COLO668 (cell line): ENCODE measurements at regions not wholly inside any gene's neighbourhood (a gene's known extent, or its start where the extent isn't known, plus 50 kb on each side); places are given as distances from the start of the nearest gene placed in this dataset.

Experiments
- DNase-seq: peaks from one replicate; lab custom pipeline; 2025; ENCODE audit not compliant: unreplicated experiment; lab: John Stamatoyannopoulos, UW

- DNase-seq: no peak
Measured at GRCh38 chr6:44702292-44702691, 314.8 kb downstream of the CDC5L start.

DNA sequence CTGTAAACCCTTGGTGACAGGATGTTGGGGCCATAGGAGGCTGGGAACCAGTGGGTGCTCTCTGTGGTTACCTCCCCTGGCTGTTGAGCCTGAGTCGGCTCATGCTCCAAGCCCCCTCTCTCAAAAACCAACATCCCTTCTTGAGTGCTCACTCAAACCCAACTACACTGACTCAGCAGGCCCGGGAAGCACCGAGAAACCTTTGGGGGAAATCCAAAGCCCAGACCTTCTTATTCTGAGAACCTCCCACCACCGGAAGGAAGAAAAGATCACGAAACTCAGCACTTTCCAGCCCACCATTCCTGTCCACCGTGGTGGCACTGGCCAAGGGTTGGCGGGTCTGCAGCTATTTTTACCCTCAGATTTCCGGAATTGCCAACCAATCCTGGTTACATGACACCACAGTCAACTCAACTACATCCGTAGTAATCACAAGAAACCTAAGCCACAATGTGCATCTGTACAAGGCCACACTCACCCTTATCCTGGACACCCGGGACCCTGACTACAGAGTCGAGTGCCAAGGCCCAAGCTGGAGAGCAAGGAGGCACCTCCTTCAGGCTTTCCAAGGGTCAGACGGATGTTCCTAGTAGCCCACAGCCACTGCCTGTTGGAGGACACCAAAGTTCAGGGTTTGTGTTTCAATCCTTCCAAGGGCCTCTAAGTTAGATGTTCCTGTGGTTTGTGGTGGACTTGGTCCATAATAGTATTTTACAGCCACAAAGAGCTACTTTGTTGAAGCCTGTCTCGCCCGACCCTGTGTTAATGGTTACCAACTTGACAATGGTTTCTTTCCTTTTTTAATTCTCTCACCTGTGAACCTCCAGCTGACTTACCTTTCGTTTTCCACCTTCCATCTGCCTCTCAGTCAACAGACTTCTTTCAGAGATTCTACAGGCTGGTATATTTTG is 317.0 kb downstream of the CDC5L start:
- no peak for DNase-seq

- no peak for DNase-seq
Measured at GRCh38 chr6:44705596-44705995, 318.1 kb downstream of the CDC5L start.

GRCh38 chr6:44706011-44706410 is 318.5 kb downstream of the CDC5L start:
- no peak for DNase-seq

DNA sequence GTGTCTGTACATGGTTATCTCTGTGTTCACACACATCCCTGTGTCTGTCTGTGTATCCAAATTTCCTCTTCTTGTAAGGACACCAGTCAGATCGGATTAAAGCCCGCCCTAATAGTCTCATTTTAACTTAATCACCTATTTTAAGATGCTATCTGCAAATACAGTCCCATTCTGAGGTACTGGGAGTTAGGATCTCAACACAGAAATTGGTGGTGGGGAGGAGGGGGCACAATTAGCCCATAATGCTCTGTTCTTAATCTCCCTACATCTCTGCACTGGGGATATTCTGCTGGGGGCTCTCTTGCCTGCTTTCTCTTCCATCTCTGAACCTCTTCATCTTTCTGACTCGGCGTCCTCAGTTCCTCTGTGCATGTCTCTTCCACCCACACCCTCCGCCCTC is 320.7 kb downstream of the CDC5L start:
- DNase-seq: no peak

- no peak for DNase-seq
Measured at GRCh38 chr6:44712353-44713111, 325.0 kb downstream of the CDC5L start.

DNA sequence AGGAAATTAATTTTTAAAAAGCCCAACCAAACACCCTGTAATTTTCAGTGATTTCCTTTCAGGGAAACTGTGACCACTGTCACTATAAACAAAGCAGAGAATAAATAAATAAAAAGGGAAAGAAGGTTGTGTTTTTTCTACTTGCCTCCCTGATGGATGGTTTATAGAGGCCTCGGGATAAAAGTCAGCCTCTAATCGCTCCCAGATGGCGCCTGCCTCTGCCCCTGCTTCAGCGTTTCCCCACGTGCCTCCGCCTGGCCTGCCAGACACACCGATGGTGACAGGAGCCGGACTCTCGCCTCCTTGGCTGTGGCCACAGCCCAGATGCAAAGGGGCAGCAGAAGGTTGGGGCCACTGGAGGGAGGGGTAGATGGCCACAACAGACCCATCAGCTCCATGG is 327.7 kb downstream of the CDC5L start:
- no peak for DNase-seq

GRCh38 chr6:44715925-44716324 is 328.4 kb downstream of the CDC5L start:
- no peak for DNase-seq

DNA sequence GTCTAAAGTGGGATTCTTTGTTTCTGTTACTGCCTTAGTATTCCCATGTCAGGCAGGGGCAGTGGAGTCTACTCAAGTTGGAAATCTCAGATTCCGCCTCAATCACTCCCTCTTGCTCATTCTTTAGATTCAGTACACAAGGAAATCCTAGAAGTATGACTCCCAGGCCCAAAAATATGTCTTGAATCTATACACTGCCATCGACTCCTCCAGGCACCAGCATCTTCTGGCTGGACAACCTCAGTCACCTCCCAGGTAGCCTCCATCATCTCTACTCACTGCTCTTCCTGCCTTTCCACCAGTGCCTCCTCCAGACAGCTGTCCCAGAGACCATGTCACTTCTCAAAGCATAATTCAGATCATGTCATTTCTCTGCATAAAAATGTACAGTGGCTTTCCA is 329.9 kb downstream of the CDC5L start:
- DNase-seq: no peak

DNA sequence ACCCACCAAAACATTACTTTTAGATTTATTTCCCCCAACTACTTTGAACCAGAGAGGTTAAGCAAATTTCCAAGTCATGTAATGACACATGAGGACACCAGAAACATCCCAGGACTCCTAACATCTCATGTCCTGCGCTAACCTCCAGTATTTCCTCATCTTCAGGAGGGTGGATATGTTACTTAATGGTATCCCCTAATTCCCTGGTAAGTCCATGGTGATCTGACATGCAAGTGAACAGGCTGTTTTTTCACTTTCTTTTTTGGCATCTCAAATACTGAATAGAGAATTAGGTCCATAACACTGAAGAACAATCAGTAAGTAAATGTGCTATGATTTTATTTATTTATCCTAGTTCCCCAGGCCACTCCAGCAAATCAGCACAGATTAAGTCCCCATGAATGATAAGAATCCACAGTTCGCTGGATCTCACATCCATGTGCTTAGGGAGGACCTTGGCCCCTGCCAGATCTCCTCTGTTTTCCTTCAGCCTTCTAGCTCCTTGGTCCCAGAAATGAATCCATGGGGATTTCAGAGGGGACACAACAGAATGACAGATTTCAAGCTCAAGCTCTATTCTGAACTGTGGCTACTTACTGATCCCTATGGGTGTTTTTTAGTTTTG is 334.6 kb downstream of the CDC5L start:
- DNase-seq: no peak

GRCh38 chr6:44722736-44723135 is 335.2 kb downstream of the CDC5L start:
- DNase-seq: no peak

DNA sequence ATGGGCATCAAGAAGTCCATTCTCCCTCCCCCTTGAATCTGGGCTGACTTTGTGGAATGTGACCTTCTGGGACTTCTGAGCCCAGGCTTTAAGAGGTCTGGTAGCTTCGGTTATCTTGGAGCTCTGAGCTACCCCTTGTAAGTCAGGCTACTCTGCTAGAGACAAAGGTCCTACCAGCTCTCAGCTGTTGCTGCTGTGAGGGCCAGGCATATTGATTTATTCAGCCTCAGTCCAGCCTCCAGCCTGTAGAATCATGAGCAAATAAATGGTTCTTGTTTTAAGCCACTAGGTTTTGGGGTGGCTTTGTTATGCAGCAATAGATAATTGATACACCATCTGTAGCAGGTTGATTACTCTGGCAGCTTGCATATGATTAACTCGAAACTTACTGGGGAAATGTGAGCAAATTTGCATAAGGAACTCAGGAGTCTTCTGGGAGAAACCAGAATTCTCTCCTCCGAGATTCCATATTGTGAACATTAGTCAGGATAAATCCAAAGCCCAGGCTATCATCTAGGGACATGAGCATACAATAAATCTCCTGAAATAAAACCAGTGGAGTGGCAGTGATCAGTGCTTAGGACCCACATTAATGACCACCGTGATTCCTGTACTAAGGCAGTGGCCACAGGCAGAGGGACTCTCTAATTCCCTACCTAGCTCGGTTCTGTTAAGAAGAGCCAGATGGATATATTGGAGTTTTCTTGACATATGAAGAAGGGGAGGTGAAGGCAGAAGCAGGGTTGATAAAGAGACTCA is 336.1 kb downstream of the CDC5L start:
- no peak for DNase-seq

DNA sequence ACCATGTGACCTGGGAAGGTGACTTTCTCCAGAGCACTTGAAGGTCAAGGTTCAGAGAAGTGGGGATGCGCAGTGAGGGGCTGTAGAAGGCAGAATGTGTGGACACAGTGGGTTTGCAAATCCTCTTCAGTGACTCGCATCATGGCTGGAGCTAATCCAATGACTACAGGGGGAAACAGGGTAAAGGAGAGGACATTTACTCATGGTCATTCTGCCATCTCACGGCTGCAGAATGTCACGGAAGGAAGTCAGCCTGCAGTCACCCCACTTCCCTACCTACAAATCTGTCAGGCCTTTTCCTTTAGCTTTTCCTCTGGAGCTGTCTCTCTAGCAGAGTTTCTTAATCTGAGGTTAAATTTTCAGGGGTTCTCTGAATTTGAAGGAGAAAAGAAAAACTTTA is 337.6 kb downstream of the CDC5L start:
- DNase-seq: no peak

- DNase-seq: no peak
Measured at GRCh38 chr6:44727651-44728630, 340.4 kb downstream of the CDC5L start.

- DNase-seq: no peak
Measured at GRCh38 chr6:44730771-44731391, 343.4 kb downstream of the CDC5L start.

- DNase-seq: no peak
Measured at GRCh38 chr6:44731485-44732095, 344.1 kb downstream of the CDC5L start.

GRCh38 chr6:44732243-44732642 is 344.7 kb downstream of the CDC5L start:
- no peak for DNase-seq

- DNase-seq: no peak
Measured at GRCh38 chr6:44733126-44733525, 345.6 kb downstream of the CDC5L start.

DNA sequence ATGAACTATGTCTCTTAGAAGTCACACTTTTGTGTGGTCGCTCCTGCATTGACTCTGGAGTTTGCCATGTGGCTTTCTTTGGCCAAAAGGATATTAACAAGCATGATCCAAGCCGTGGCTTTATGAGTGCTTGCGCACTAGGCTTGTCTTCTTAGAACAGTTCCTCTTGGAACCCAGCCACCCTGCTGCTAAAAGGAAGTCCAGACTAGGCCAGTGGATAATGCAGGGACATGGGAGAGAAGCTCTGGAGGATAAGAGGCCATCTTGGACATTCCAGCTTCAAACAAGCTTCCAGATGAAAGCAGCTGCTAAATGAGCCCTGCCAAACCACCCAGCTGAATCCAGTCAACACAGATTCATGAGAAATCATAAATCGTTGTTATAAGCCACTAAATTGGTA is 346.4 kb downstream of the CDC5L start:
- no peak for DNase-seq
